GM19467 (cell line): ENCODE measurements at regions not wholly inside any gene's neighbourhood (a gene's known extent, or its start where the extent isn't known, plus 50 kb on each side); places are given as distances from the start of the nearest gene placed in this dataset.
"Not testable (repeated sequence)": the region's sequence is repeated elsewhere in the genome, so short reads cannot be mapped to it uniquely, and the experiment has no call there.

Source experiments
- ATAC-seq: cut with Tn5 transposase; IDR thresholded peaks from one replicate; pipeline ENCODE4 v1.9.1; 2021; ENCODE audit warnings: mild to moderate bottlenecking, moderate library complexity; ENCODE audit not compliant: unreplicated experiment

GRCh38 chr10:43845121-43845520 lies 196.4 kb upstream of the ZNF32 start:
- no peak for ATAC-seq

GRCh38 chr10:43844221-43844620 lies 195.5 kb upstream of the ZNF32 start:
- ATAC-seq, result no peak

DNA sequence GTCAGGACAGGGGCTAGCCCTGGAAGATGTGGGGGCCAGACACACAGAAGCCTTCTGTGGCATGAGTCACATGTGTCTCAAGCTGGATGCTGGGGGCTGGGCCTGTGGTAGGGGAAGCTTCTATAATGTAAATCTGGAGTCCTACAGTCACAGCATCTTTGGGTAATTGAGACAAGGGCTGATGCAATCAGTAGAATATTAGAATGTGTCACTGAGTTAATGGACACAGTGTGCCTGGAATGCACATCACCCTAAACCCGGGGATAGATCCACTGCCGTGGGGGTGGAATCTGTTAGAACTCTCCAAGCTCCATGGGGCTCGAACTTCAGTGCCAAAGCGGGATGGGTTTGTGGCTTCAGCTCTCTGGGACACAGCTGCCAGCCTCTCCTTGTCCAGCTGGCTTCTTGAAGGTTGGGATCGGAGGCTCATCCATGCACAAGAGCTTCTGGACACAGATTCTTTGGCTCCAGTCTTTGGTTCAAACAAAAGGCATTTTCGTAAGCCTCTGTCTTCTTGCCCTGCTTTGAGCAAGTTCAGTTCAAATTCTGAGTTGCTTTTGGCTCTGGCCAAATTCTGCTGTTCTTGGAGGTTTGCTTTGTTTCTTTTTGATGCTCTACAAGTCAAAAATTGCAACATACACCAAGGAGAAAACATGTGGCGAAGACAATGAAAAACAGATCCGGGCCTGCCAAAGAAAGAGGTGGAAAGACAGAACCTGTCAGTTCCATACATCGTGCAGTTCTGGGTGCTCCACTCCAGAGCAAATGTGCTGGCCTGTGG lies 194.8 kb upstream of the ZNF32 start:
- no peak for ATAC-seq

- ATAC-seq, result no peak
Measured at GRCh38 chr10:43842496-43842895, 193.8 kb upstream of the ZNF32 start.

DNA sequence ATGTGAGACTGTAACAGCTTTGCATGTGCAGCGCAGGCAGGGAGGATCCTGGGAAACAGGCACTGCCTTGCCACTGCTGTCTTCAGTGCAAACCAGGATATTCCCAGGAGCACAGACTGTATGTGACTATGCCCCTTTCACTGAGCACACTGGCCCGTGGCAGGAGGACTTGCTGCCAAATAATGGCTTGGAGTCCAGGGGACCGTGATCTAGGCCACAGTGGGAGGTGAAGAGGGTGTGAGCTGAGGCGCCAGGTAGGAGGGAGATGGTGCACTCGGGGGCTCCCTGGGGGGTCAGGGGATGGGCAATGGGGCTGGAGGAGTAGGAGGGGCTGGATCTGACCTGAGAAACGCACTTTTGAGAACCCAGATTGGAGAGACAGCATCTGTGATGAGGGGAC lies 193.4 kb upstream of the ZNF32 start:
- ATAC-seq, result no peak

DNA sequence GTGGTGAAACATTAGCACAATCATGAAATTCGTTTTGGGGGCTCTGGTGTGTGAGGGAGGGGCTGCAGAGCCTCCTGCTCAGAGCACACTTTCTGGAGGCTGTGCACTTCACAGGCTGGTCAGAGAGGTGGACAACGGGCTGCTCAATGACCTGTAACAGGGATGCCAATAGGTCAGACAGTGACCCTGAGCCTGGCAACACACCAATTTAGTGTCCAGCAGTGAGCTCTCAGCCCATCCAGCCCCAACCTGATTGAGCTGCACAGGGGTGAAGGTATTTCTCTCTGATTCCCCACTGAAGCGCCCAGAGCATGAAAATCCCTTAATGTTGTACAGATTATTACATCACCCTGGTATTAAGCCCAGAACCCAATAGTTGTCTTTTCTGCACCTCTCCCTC lies 191.3 kb upstream of the ZNF32 start:
- ATAC-seq, result no peak

GRCh38 chr10:43834751-43835150 lies 186.1 kb upstream of the ZNF32 start:
- not testable (repeated sequence) for ATAC-seq

GRCh38 chr10:43827853-43828252 lies 179.2 kb upstream of the ZNF32 start:
- ATAC-seq, result no peak

GRCh38 chr10:43825984-43826383 lies 177.3 kb upstream of the ZNF32 start:
- no peak for ATAC-seq

- ATAC-seq, result no peak
Measured at GRCh38 chr10:43825421-43825820, 176.7 kb upstream of the ZNF32 start.

DNA sequence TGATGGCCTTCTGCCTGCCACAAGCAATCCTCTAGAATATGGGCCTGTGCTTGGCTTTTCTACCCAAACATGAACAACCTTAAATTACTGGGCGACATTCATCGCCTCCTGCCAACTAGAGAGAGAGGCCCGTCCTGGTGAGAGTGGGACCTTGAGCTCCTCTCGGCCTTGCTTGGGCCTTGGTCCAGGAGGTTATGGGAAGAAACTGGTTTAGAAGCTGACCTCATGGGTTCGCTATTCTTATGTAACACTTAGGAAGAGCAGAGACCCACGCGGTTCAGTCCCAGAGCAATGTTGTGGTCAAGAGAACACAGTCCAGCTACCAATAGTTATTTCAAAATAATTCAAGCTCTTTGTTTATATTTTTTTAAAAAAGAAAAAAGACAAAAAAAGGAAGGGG lies 176.3 kb upstream of the ZNF32 start:
- no peak for ATAC-seq

DNA sequence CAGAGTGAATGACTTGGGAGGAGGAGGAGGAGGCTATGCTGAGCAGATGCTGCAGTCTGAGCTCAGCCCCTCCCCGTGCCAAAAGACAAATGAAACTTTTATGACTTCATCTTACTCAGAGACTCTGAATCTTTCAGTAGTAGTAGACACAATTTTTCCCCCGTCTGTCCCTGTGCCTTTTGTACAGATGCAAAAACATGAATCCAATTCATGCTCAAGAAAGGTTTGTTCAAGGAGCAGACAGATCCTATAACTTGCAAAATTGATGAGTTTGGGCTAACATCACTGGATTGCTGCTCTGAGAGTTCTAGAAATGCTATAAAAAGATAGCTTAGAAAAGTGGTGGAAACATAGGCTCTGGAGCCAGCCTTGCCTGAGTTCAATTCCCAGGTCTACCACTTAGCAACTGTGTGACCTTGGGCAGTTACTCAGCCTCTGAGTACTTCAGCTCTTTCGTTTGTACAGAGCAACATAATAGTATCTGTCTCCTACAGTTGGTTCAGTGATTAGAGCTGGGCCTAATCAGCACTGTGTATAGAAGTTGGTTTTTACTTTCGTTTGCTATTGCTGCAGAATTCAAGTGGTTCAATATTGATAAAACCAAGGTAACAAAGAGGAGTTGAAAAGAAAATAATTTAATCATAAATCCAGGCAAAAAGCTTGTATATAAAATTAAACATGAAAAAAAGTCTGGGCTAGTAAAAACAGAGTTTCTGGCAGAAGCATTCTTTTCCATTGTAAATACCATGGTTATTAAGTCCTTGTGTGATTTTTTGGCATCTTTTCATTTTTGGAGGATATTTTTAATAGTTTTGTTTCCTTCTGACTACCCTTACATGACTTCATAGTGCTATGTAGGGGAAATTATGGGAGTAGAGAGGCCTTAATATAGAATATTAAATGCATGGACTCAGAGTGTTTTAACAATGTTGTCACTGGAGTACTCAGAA lies 174.2 kb upstream of the ZNF32 start:
- ATAC-seq, result no peak

- no peak for ATAC-seq
Measured at GRCh38 chr10:43821103-43821502, 172.4 kb upstream of the ZNF32 start.

DNA sequence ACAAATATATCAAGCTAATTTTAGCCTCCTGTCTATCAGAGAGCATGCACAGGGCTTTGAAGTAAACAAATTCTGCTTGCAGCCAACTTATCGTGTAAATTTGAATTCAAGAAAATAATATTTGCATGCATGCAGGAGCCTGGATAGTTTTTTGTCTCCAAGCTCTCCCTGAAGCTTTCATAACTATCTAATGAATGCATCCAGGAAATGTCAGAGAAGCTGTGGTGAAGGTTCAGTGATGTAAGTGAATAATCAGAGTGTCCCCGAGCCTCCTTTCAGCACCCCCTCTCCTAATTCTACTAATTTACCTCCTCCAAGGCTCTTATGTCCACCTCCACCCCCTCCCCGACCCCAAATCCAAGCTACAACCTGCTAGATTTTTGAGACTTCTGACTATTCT lies 172.0 kb upstream of the ZNF32 start:
- no peak for ATAC-seq

DNA sequence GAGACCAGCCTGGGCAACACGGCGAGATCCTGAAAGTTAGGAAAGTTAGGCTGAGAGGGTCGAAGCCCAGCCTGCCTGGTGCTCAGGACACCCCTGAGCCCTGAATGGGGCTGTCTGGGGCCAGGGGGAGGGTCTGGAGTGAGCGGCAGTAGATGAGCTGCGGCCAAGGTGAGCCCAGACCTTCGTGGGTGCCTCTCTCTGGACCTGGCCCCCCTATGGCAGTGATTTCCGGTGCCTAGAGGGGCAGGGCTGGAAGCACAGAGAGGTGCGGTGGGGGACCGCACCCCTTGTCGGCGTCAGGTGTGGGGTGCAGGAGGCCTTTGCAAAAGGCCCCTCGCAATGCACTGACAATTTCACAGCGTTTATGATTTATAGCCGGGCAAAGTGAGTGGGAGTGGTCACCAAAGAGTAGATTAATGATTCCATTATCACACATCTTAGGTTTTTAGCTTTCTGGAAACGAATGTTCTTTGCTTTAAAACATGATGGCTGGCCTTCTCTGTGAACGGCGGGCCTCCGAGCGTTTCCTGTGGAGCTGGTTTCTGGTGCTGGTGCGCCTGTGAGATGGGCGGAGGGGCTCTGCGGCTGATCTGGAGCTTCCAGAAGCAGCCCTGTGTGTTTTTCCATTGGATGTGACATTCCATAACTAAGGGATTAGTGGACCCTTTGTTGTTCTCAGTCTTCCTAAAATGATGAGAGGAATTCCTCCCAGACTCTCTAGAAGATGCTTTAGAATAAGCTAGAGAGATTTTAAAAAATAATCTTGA lies 171.0 kb upstream of the ZNF32 start:
- ATAC-seq, result no peak

GRCh38 chr10:43818687-43819086 lies 170.0 kb upstream of the ZNF32 start:
- no peak for ATAC-seq

DNA sequence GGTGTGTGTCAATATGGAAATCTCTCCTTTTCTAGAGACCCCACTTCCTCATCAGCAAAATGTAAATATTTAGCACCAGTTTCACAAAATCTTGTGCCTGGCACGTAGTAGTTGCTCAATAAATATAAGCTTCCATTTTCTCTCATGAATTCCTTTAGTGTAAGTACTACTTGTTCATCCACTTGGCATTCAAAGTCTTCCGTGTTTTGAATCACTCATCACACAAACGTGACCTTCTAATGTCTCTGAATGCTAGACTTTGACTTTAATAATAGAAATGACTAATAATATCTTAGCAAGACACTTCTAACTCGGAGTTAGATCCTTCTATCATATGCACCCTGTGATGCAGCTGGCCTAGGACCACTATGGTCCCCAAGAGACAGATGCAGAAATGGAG lies 168.7 kb upstream of the ZNF32 start:
- no peak for ATAC-seq

- ATAC-seq, result peak; percentile 97
Measured at GRCh38 chr10:43816351-43817321, 168.0 kb upstream of the ZNF32 start.

- no peak for ATAC-seq
Measured at GRCh38 chr10:43815181-43815885, 166.7 kb upstream of the ZNF32 start.
